HT1080 (cell line): ENCODE measurements at regions not wholly inside any gene's neighbourhood (a gene's known extent, or its start where the extent isn't known, plus 50 kb on each side); places are given as distances from the start of the nearest gene placed in this dataset. TPM values are rescaled to one million over a fixed set of nuclear protein-coding genes. Genes with fewer than 3 reads are reported as not detected.
"Not testable (repeated sequence)": the region's sequence is repeated elsewhere in the genome, so short reads cannot be mapped to it uniquely, and the experiment has no call there.

Experiments used
- DNase-seq: peaks from one replicate; pipeline ENCODE4 v3.0.0-alpha.2; 2015; ENCODE audit warnings: low read depth
- small RNA-seq: library from RNA; depleted of rRNA; stranded (forward); fragments of <200 nt; gene quantifications from one replicate; pipeline ENCODE3, GENCODE V24; 2014

DNA sequence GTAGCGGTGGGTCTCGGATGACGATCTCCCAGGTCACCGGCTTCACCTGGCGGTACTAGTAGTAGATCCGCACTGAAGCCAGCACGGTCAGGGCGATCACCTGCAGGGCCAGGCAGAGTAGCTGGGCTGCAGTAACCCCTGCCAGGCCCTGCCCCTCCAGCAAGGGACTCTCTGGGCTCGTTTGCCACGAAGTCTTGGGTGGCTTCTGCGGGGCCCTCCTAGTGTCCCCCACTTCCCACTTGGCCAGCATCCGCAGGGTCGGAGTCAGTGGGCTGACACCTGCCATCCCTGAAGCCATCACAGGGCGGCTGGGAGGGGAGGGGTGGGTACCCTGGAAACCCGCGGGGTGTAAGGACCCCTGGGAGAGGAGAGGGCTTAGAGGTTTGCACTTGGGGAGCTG lies 214.0 kb downstream of the OR4C45 start:
- no peak for DNase-seq

- DNase-seq: no peak
These were observed 214.7 kb downstream of the OR4C45 start for GRCh38 chr11:50247309-50247874.

- no peak for DNase-seq
These were observed 235.2 kb downstream of the OR4C45 start for GRCh38 chr11:50267851-50268250.

GRCh38 chr11:50275133-50275532 lies 242.5 kb downstream of the OR4C45 start:
- no peak for DNase-seq

GRCh38 chr11:50278756-50279155 lies 246.1 kb downstream of the OR4C45 start:
- DNase-seq: no peak

DNA sequence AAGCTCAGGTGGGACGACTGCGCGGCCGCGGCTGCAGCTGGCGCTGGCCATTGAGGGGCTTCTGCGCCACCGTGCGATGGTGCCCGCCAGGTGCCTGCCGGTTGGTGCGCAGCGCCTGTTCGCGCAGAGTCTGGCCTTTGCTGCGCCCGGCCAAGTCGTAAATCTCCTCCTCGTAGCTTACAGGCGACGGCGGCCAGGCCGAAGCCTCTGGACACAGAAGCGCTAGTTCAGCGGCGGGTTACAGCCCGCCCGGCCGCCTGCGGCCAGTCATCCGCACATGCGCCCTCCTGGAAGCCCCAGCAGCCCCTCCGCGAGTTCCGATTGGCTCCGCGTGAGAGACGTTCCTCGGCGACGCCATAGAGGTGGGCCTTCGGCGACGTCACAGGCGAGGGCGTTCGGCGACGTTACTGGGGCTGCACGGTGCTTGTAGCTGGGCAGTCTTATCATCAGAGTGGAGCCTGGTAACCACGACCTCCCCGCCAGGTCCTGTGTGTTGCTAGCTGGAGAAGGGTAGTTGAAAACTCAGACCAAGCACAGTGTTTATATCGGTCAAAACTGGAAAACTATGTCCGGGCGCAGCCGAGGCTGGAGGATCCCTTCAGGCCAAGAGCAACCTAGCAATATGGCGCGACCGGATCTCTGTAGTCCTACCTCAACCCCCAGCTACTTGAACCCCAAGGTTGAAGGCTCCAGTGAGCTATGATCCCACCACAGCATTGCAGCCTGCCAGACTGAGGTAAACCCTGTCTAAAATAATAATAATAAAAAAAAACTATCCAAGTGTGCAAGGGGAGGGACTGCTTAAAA lies 265.7 kb downstream of the OR4C45 start:
- DNase-seq: no peak

DNA sequence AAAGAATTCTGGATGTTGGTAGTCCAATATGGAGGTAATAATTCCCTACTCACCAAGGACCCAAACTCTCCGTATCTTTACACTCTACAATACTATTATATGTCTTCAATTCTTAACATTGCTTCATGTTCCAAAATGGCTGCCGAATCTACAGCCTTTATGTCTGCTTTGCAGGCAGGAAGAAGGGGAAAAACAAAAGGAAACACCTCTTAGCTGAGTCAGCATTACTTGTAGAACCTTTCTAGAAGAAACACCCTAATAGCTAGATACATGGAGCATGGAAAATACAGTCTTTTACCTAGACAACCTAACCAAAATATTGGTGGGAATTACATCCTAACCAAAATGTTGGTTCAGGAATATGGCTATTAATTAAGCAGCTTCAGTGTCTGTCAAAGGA lies 298.0 kb downstream of the OR4C45 start:
- not testable (repeated sequence) for DNase-seq

DNA sequence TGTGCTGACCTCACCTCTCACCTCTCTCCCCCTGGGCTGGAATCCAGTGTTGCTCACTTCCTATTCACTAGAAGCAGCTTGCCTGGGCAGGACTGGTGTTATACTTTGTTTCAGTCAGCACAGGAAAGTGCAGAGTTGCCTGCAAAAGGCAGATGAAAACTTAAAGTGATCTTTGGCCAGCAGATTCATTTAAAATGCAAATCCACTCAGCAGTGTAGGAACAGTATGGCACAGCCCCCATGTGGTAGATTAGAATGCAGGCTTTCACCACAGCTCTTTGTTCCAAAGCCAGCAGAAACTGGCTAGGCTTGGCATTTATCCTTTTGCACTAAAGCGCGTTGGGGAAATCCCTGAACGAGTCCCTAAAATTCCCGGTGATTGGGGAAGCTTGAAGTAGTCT lies 301.2 kb downstream of the OR4C45 start:
- no peak for DNase-seq

DNA sequence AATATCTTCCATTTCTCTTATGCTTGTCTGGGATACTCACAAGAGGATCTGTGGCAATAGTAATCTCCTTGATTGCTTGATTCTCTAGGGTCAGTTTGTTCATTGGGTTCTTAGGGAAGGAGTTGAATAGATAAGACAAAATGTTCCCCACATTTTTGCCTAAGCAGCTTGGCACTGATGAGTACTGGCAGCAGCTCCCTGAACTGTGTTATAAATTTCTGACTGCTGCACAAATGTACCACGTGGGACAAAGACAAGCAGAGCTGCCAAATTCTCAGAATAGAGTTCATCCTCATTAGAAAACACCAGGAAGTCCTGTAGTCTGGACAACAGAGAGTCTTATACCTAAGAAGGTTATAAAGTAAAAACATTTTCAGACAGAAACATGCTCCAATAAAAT lies 304.8 kb downstream of the OR4C45 start:
- not testable (repeated sequence) for DNase-seq

GRCh38 chr11:50348018-50348417 lies 315.3 kb downstream of the OR4C45 start:
- not testable (repeated sequence) for DNase-seq

DNA sequence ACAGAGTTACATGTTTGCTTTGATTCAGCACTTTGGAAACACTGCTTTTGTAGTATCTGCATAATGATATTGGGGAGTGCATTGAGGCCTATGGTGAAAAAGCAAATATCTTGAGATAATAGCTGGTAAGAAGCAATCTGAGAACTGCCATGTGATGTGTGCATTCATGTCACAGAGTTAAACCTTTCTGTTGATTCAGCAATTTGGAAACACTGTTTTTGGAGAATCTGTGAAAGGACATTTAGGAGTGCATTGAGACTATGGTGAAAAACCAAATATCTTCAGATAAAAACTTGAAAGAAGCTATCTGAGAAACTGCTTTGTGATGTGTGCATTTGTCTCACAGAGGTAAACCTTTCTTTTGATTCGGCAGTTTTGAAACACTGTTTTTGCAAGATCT lies 346.8 kb downstream of the OR4C45 start:
- no peak for DNase-seq

DNA sequence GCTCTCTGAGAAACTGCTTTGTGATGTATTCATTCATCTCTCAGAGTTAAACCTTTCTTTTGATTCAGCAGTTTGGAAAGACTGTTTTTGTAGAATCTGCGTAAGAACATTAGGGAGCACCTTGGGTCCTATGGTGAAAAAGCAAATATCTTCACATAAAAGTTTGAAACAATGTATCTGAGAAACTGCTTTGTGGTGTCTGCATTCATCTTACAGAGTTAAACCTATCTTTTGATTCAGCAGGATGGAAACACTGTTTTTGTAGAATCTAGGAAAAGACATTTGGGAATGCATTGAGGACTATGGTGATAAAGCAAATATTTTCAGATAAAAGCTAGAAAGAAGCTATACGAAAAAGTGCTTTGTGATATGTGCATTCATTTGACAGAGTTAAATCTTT lies 361.3 kb downstream of the OR4C45 start:
- DNase-seq: no peak

DNA sequence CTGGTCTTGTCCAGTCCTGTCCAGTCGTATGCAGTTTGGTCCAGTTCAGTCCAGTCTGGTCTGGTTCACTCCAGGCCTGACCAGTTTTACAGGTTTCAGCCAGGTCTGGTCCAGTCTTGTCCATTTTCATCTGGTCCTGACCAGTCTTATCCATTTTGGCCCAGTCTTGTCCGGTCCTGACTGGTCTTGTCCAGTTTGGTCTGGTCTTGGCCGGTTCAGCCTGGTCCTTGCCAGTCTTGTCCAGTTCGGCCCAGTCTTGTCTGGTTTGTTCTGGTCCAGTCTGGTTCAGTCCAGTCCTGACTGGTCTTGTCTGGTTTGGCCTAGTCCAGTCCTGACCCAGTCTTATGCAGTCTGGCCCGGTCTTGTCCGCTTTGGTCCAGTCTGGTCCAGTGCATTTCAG lies 380.2 kb downstream of the OR4C45 start:
- DNase-seq: no peak

- DNase-seq: no peak
These were observed 390.5 kb downstream of the OR4C45 start for GRCh38 chr11:50423208-50423607.

Small RNA genes lying in the stretch of these regions (small RNA-seq; reads per million reads assigned to genes)
- not detected for gene AC109635.3
